ENCODE measurements at regions not wholly inside any gene's neighbourhood (a gene's known extent, or its start where the extent isn't known, plus 50 kb on each side); places are given as distances from the start of the nearest gene placed in this dataset.

DNA sequence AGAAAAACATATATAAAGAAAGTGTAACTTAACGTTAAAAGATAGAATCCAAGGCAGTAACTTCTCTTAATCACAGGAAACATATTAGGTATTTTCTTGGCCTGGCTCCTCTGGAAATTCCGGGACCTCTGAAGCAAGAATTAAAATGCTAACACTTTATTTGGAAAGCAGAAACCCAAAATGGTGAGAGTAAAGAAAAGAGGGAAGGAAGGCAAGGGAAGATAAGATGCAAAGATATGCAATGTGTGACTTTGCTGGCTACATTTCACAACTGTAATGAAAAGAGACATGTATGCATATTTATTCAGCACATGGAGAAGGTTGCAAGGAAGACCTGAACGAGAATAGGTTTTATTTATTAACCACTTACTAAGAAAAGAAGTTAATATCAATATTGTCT is 372.5 kb downstream of the TBL1XR1 start:
- TF ChIP-seq, protein P1, sequence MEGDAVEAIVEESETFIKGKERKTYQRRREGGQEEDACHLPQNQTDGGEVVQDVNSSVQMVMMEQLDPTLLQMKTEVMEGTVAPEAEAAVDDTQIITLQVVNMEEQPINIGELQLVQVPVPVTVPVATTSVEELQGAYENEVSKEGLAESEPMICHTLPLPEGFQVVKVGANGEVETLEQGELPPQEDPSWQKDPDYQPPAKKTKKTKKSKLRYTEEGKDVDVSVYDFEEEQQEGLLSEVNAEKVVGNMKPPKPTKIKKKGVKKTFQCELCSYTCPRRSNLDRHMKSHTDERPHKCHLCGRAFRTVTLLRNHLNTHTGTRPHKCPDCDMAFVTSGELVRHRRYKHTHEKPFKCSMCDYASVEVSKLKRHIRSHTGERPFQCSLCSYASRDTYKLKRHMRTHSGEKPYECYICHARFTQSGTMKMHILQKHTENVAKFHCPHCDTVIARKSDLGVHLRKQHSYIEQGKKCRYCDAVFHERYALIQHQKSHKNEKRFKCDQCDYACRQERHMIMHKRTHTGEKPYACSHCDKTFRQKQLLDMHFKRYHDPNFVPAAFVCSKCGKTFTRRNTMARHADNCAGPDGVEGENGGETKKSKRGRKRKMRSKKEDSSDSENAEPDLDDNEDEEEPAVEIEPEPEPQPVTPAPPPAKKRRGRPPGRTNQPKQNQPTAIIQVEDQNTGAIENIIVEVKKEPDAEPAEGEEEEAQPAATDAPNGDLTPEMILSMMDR (IDR thresholded peaks at IDR 0.05; ENCODE audit: low read depth, low read length): no peak

DNA sequence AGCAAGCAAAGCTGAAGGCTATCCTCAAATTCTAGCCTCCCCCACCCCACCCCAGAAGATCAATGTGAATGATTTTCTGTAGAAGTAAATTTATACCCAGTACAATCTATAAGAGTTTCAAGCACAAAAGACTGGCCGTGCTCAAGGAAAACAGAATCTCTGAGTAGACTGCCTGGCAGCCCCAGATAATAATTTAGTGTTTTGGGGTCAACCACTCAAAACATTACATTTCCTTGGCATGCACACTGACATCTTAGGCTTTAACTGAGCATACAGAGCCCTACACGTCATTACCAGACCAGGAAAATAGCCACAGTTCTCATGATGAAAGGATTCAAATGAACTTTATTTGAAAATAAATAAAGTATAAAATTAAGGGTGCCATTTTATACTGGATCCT is 376.5 kb downstream of the TBL1XR1 start:
- H3K4me3 ChIP-seq (ENCODE audit: low read depth, low read length): no peak overlapping the region
- DNase-seq (ENCODE audit: low read depth, low spot score): no peak
- TF ChIP-seq, protein P1 (IDR thresholded peaks at IDR 0.05; ENCODE audit: low read depth, low read length): no peak
- in situ Hi-C loops (cut with HindIII; ENCODE audit: low sequenced_read_pairs): no loop called here

More for the DNA sequence above, 372.5 kb downstream of the TBL1XR1 start:
- in situ Hi-C loops (cut with HindIII; ENCODE audit: low sequenced_read_pairs): no loop called here
- H3K4me3 ChIP-seq (ENCODE audit: low read depth, low read length): no peak overlapping the region
- no peak for DNase-seq (ENCODE audit: low read depth, low spot score)

DNA sequence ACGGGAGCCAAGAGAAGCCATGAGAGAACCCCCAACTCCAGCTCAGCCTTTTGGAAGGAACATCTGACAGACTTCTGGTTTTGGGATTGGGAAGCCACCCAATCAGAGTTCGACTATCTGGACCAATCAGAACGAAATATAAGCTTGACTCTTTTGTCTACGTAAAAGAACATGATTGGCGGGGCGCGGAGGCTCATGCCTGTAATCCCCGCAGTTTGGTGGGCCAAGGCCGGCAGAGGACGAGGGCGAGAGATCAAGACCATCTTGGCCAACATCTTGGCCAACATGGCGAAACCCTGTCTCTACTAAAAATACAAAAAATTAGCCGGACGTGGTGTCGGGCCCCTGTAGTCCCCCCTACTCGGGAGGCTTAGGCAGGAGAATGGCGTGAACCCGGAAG is 380.3 kb downstream of the TBL1XR1 start:
- in situ Hi-C loops (cut with HindIII; ENCODE audit: low sequenced_read_pairs): no loop called here
- TF ChIP-seq, protein P1 (IDR thresholded peaks at IDR 0.05; ENCODE audit: low read depth, low read length): no peak

DNA sequence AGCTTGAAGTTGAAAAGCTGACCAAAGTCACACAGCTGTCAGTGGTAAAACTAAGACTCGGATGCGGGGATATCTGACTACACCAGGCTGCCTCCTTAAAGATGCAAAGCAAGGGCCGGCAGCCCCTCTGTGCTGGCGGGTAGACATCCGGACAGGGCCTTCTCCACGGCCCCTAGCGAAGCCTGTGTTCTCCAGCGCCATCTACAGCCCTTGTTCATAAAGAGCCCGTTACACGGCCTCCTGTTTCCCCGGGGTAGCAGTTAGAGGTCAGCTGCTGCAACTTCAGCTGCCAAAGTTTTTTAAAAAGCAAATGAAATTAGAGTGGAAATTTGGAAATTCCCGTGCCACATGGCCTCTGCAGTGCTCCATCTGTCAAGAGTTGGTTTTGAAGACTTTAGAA is 383.0 kb downstream of the TBL1XR1 start:
- no peak overlapping the region for H3K4me3 ChIP-seq (ENCODE audit: low read depth, low read length)
- peak; percentile 51 for DNase-seq (ENCODE audit: low read depth, low spot score)
- in situ Hi-C loops (cut with HindIII; ENCODE audit: low sequenced_read_pairs): no loop called here
- TF ChIP-seq, protein P1 (IDR thresholded peaks at IDR 0.05; ENCODE audit: low read depth, low read length): peak; percentile 80

More for the DNA sequence above, 380.3 kb downstream of the TBL1XR1 start:
- DNase-seq (ENCODE audit: low read depth, low spot score): no peak
- H3K4me3 ChIP-seq (ENCODE audit: low read depth, low read length): no peak overlapping the region

GRCh38 chr3:176807938-176808337 is 389.3 kb downstream of the TBL1XR1 start:
- in situ Hi-C loops (cut with HindIII; ENCODE audit: low sequenced_read_pairs): no loop called here
- no peak for DNase-seq (ENCODE audit: low read depth, low spot score)
- TF ChIP-seq, protein P1 (IDR thresholded peaks at IDR 0.05; ENCODE audit: low read depth, low read length): no peak
- no peak overlapping the region for H3K4me3 ChIP-seq (ENCODE audit: low read depth, low read length)

- TF ChIP-seq, protein P1 (IDR thresholded peaks at IDR 0.05; ENCODE audit: low read depth, low read length): no peak
- H3K4me3 ChIP-seq (ENCODE audit: low read depth, low read length): no peak overlapping the region
- DNase-seq (ENCODE audit: low read depth, low spot score): no peak
- in situ Hi-C loops (cut with HindIII; ENCODE audit: low sequenced_read_pairs): no loop called here
Measured at GRCh38 chr3:176799675-176800074, 397.6 kb downstream of the TBL1XR1 start.

DNA sequence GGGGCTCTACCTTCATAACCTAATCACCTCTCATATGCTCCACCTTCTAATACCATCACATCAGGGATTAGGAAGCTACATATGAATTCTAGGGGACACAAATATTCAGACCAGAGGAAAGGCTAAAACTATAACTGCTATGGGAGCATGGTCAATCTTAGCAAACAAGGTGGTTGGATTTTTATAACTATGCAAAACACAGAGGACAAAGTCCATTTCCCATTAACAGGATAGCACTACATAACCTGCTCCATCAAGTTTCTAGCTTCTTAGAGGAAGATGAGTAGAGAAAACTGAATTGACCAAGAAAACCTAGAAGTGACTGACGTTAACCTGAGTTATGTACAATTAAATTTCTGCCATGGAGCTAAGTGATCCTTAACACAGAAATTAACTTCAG is 398.6 kb downstream of the TBL1XR1 start:
- in situ Hi-C loops (cut with HindIII; ENCODE audit: low sequenced_read_pairs): no loop called here

More for the DNA sequence above, 398.6 kb downstream of the TBL1XR1 start:
- H3K4me3 ChIP-seq (ENCODE audit: low read depth, low read length): no peak overlapping the region
- no peak for DNase-seq (ENCODE audit: low read depth, low spot score)
- TF ChIP-seq, protein P1 (IDR thresholded peaks at IDR 0.05; ENCODE audit: low read depth, low read length): no peak
